GM23248 (cell line): ENCODE measurements at regions not wholly inside any gene's neighbourhood (a gene's known extent, or its start where the extent isn't known, plus 50 kb on each side); places are given as distances from the start of the nearest gene placed in this dataset.

Experiments used
- EZH2 ChIP-seq: fragments of 200-600 bp; sonication (generic); IDR thresholded peaks from 2 replicates; pipeline ENCODE4 v1.6.1; 2018; ENCODE audit warnings: antibody characterized with exemption, mild to moderate bottlenecking; ENCODE audit not compliant: insufficient read depth, poor library complexity, severe bottlenecking
- EZH2phosphoT487 ChIP-seq: fragments of 200-600 bp; sonication (generic); IDR thresholded peaks from 2 replicates; pipeline ENCODE4 v1.6.1; 2018; ENCODE audit warnings: antibody characterized with exemption, moderate library complexity, mild to moderate bottlenecking, low read depth; ENCODE audit not compliant: insufficient read depth

DNA sequence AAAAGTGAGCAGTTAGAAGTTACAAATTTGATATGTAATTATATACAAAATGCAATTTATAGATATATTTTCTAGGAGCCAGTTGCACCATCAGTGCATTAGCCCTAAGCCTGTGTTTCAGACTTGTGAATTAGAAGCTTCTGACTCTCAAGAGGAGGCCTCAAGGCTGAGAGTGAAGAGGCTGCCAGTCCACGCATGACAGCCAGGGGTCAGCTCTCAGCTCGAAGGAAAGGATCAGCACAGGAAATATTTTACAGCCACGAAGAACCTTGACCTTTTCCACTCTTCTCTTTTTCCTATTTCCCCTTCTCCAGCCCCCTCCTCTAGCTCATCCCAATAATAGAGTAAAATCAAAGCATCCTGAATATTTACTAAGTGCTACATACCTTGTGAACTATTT is 642.4 kb downstream of the TRIML1 start:
- TF ChIP-seq EZH2 (no peak), EZH2phosphoT487 (no peak)
